Bronchial epithelial cell (primary cell): ENCODE measurements at regions not wholly inside any gene's neighbourhood (a gene's known extent, or its start where the extent isn't known, plus 50 kb on each side); places are given as distances from the start of the nearest gene placed in this dataset.

Source experiments
- DNase-seq: peaks from one replicate; pipeline ENCODE4 v3.0.0-alpha.2; 2010; ENCODE audit warnings: low read depth
- FAIRE-seq: peaks from 2 replicates; lab custom pipeline; 2011; peaks lifted over from hg19 to GRCh38; lab: Jason Lieb, UNC
- H3K27me3 ChIP-seq: 2 replicates; pipeline ENCODE4 v1.5.1; 2011; ENCODE audit warnings: low read length; ENCODE audit not compliant: control insufficient read depth, insufficient read depth
- H3K36me3 ChIP-seq: 2 replicates; pipeline ENCODE4 v1.5.1; 2011; ENCODE audit warnings: low read length; ENCODE audit not compliant: control insufficient read depth, insufficient read depth
- H3K4me3 ChIP-seq: 2 replicates; pipeline ENCODE4 v1.5.1; 2011; ENCODE audit warnings: mild to moderate bottlenecking, low read depth, low read length, control low read depth
- TF ChIP-seq, protein P1 (sequence below): IDR thresholded peaks from 2 replicates; pipeline ENCODE4 v1.5.1; 2011; ENCODE audit warnings: mild to moderate bottlenecking, moderate library complexity, low read length, control low read depth, inconsistent platforms; ENCODE audit not compliant: insufficient read depth, severe bottlenecking

- no peaks in the 10 kb centered on the region for H3K36me3 ChIP-seq
- FAIRE-seq, result no peak
Observed at GRCh38 chr6:63442870-63443269, 123.1 kb upstream of the LGSN start.

GRCh38 chr6:63444768-63445167 is 125.0 kb upstream of the LGSN start:
- TF ChIP-seq, protein P1, sequence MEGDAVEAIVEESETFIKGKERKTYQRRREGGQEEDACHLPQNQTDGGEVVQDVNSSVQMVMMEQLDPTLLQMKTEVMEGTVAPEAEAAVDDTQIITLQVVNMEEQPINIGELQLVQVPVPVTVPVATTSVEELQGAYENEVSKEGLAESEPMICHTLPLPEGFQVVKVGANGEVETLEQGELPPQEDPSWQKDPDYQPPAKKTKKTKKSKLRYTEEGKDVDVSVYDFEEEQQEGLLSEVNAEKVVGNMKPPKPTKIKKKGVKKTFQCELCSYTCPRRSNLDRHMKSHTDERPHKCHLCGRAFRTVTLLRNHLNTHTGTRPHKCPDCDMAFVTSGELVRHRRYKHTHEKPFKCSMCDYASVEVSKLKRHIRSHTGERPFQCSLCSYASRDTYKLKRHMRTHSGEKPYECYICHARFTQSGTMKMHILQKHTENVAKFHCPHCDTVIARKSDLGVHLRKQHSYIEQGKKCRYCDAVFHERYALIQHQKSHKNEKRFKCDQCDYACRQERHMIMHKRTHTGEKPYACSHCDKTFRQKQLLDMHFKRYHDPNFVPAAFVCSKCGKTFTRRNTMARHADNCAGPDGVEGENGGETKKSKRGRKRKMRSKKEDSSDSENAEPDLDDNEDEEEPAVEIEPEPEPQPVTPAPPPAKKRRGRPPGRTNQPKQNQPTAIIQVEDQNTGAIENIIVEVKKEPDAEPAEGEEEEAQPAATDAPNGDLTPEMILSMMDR, result no peak
- FAIRE-seq (no peak), DNase-seq (no peak)
- no peaks in the 10 kb centered on the region for H3K36me3 ChIP-seq
- no peaks in the 10 kb centered on the region for H3K27me3 ChIP-seq
- no peak overlapping the region for H3K4me3 ChIP-seq

More at GRCh38 chr6:63442870-63443269, 123.1 kb upstream of the LGSN start:
- no peak for DNase-seq
- TF ChIP-seq, protein P1, result no peak
- no peak overlapping the region for H3K4me3 ChIP-seq
- H3K27me3 ChIP-seq, result no peaks in the 10 kb centered on the region

DNA sequence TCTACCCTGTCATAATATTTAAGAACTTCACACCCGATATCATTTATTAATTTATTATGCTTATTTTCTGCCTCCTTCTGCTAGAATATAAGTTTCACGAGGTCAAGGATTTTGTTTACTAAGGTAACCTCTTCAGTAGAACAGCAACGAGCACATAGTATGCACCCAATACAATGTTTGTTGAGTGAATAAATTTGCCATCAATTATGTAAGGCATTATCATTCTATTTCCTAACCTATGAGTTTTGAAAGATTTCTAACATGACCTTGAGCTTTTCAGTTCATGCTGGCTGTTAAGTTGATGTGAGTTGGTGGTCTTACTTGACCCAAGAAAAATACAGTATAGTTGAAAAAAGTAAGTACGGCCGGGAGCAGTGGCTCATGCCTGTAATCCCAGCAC is 125.9 kb upstream of the LOC128125822 start:
- Histone ChIP-seq H3K36me3 (no peaks in the 10 kb centered on the region), H3K4me3 (no peak overlapping the region), H3K27me3 (no peaks in the 10 kb centered on the region)
- DNase-seq (no peak), FAIRE-seq (no peak)
- TF ChIP-seq, protein P1, result no peak

GRCh38 chr6:63447134-63447533 is 125.1 kb upstream of the LOC128125822 start:
- TF ChIP-seq, protein P1, result no peak
- Histone ChIP-seq H3K27me3 (no peaks in the 10 kb centered on the region), H3K4me3 (no peak overlapping the region), H3K36me3 (no peaks in the 10 kb centered on the region)
- DNase-seq, result no peak
- no peak for FAIRE-seq

- DNase-seq, result no peak
- no peak for FAIRE-seq
- TF ChIP-seq, protein P1, result no peak
- Histone ChIP-seq H3K36me3 (no peaks in the 10 kb centered on the region), H3K4me3 (no peak overlapping the region), H3K27me3 (no peaks in the 10 kb centered on the region)
Observed at GRCh38 chr6:63448229-63448628, 124.1 kb upstream of the LOC128125822 start.

GRCh38 chr6:63449714-63450113 is 122.6 kb upstream of the LOC128125822 start:
- H3K4me3 ChIP-seq, result no peak overlapping the region
- no peaks in the 10 kb centered on the region for H3K27me3 ChIP-seq
- H3K36me3 ChIP-seq, result no peaks in the 10 kb centered on the region
- FAIRE-seq (no peak), DNase-seq (no peak)
- TF ChIP-seq, protein P1, result no peak
